Parathyroid adenoma (tissue), 2 donors: ENCODE measurements at regions not wholly inside any gene's neighbourhood (a gene's known extent, or its start where the extent isn't known, plus 50 kb on each side); places are given as distances from the start of the nearest gene placed in this dataset.

Experiments
- H2AFZ ChIP-seq: fragments of 300-600 bp; sonication (generic); one replicate; pipeline ENCODE4 v1.7.0; 2017; ENCODE audit warnings: antibody characterized with exemption, mild to moderate bottlenecking
- H3K27ac ChIP-seq: fragments of 300-600 bp; sonication (generic); one replicate; pipeline ENCODE4 v1.7.0; 2017
- H3K27me3 ChIP-seq: fragments of 300-600 bp; sonication (generic); one replicate; pipeline ENCODE4 v1.7.0; 2017; ENCODE audit warnings: low read length; ENCODE audit not compliant: control insufficient read depth, insufficient read depth
- H3K36me3 ChIP-seq: fragments of 300-600 bp; sonication (generic); one replicate; pipeline ENCODE4 v1.7.0; 2017; ENCODE audit warnings: low read length; ENCODE audit not compliant: control insufficient read depth, insufficient read depth
- H3K4me1 ChIP-seq: fragments of 300-600 bp; sonication (generic); one replicate; pipeline ENCODE4 v1.7.0; 2017; ENCODE audit warnings: control low read depth
- H3K4me2 ChIP-seq: fragments of 300-600 bp; sonication (generic); one replicate; pipeline ENCODE4 v1.7.0; 2017; ENCODE audit warnings: low read length
- H3K4me3 ChIP-seq: fragments of 300-600 bp; sonication (generic); one replicate; pipeline ENCODE4 v1.7.0; 2017; ENCODE audit warnings: low read depth, low read length
- H3K79me2 ChIP-seq: fragments of 300-600 bp; sonication (generic); one replicate; pipeline ENCODE4 v1.7.0; 2017; ENCODE audit warnings: control low read depth
- H3K9ac ChIP-seq: fragments of 300-600 bp; sonication (generic); one replicate; pipeline ENCODE4 v1.7.0; 2017; ENCODE audit warnings: mild to moderate bottlenecking
- H3K9me3 ChIP-seq: fragments of 300-600 bp; sonication (generic); one replicate; pipeline ENCODE4 v1.7.0; 2017; ENCODE audit warnings: low read length; ENCODE audit not compliant: control insufficient read depth
- TF ChIP-seq, protein P1 (sequence below): fragments of 300-600 bp; sonication (generic); IDR thresholded peaks from one replicate; pipeline ENCODE4 v1.7.0; 2017; ENCODE audit warnings: antibody characterized with exemption, mild to moderate bottlenecking
- donor health status: primary hyperparathyroidism.

DNA sequence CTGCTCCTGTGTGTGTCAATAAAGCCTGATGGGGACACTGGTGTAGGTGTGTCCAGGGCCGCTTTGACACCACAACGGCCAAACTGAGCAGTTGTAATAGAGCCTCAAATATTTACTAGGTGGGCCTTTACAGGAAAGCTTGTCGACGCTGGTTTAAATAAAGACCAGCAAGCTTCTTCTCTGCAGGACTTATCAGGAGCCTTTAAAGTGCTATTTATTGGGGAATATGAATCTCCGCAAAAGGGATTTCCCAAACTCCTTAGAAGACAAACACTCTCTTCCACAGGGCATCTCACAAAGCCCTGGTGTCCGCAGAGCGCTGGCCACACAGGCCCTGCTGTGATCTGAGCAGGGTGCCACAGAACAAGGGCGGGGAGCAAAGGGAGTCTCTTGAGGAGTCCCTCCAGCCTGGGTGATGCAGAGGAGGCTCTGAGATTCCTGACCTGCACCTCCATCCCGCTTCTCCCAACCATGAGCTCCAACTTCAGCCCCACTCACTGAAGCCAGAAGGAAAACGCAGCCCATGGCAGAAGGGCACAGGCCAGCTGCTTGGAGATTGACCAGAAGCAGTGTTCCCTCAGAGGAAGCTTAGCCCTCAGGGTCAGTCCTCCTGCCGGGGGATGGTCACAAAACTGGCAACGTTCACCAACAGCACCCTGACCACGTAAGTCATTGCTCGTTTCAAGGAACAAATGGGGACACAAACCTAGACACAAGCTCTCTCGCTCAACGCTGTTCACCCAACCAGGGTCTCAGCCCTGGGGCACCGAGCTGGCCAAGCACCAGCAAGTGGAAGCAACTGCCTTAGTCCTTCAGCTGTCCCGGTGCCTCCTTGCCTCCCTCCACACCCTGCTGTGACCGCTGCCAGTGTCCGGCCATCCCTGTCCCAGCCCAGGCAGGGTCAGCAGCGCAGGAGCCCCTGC, 129.5 kb downstream of the OAT start:
- Histone ChIP-seq H3K79me2 (no peaks in the 10 kb centered on the region), H3K4me2 (no peak overlapping the region), H3K27me3 (no peaks in the 10 kb centered on the region), H3K4me1 (no peaks in the 10 kb centered on the region), H2AFZ (no peak overlapping the region), H3K9me3 (no peaks in the 10 kb centered on the region), H3K36me3 (no peaks in the 10 kb centered on the region), H3K9ac (no peak overlapping the region), H3K27ac (no peak overlapping the region), H3K4me3 (no peak overlapping the region)
- TF ChIP-seq, protein P1, sequence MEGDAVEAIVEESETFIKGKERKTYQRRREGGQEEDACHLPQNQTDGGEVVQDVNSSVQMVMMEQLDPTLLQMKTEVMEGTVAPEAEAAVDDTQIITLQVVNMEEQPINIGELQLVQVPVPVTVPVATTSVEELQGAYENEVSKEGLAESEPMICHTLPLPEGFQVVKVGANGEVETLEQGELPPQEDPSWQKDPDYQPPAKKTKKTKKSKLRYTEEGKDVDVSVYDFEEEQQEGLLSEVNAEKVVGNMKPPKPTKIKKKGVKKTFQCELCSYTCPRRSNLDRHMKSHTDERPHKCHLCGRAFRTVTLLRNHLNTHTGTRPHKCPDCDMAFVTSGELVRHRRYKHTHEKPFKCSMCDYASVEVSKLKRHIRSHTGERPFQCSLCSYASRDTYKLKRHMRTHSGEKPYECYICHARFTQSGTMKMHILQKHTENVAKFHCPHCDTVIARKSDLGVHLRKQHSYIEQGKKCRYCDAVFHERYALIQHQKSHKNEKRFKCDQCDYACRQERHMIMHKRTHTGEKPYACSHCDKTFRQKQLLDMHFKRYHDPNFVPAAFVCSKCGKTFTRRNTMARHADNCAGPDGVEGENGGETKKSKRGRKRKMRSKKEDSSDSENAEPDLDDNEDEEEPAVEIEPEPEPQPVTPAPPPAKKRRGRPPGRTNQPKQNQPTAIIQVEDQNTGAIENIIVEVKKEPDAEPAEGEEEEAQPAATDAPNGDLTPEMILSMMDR = no peak

DNA sequence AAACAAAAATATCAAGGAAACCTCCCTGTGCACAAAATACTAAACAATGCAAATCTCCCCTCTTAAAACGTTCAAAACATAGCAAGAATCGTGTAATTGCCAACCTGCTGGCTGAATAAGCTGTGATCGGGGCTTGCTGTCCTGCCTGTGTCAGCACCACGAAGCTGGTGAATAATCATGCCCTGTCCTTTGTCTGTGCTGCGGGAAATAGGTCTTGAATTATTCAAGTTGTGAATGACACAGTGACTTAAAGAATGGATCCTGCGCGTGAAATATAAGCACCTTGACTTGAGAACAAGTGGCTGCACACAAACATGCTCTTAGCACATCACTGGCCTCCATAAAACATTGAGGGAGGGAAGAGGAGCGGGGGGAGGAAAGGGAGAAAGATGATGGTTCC, 130.2 kb downstream of the OAT start:
- no peaks in the 10 kb centered on the region for H3K4me1 ChIP-seq
- H3K9ac ChIP-seq = no peak overlapping the region
- H3K27me3 ChIP-seq = no peaks in the 10 kb centered on the region
- no peaks in the 10 kb centered on the region for H3K9me3 ChIP-seq
- H3K27ac ChIP-seq = no peak overlapping the region
- H3K4me3 ChIP-seq = no peak overlapping the region
- TF ChIP-seq, protein P1 = no peak
- no peak overlapping the region for H3K4me2 ChIP-seq
- H3K36me3 ChIP-seq = no peaks in the 10 kb centered on the region
- H2AFZ ChIP-seq = no peak overlapping the region
- no peaks in the 10 kb centered on the region for H3K79me2 ChIP-seq

DNA sequence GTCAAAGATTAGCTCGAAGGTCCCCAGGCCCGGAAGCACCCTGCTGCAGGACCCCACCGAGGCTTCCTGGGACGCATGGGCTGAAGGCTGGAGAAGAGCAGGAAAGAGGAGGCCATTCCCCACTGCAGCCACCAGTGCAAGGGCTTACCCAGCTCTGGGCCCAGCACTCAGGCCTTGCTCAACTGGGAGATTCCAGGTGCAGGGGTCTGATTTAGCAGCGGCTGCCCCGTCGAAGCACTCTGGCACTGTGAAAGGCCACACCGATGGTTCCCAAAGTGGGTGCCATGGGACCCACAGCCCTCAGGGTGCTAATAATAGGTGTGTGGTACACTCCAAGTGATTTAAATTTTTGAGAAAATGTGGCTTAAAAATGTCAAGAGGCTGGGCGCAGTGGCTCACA, 130.9 kb downstream of the OAT start:
- Histone ChIP-seq H3K4me1 (no peaks in the 10 kb centered on the region), H3K9ac (no peak overlapping the region), H3K4me2 (no peak overlapping the region), H2AFZ (no peak overlapping the region), H3K4me3 (no peak overlapping the region), H3K36me3 (no peaks in the 10 kb centered on the region), H3K79me2 (no peaks in the 10 kb centered on the region), H3K9me3 (no peaks in the 10 kb centered on the region), H3K27ac (no peak overlapping the region), H3K27me3 (no peaks in the 10 kb centered on the region)
- TF ChIP-seq, protein P1 = no peak

DNA sequence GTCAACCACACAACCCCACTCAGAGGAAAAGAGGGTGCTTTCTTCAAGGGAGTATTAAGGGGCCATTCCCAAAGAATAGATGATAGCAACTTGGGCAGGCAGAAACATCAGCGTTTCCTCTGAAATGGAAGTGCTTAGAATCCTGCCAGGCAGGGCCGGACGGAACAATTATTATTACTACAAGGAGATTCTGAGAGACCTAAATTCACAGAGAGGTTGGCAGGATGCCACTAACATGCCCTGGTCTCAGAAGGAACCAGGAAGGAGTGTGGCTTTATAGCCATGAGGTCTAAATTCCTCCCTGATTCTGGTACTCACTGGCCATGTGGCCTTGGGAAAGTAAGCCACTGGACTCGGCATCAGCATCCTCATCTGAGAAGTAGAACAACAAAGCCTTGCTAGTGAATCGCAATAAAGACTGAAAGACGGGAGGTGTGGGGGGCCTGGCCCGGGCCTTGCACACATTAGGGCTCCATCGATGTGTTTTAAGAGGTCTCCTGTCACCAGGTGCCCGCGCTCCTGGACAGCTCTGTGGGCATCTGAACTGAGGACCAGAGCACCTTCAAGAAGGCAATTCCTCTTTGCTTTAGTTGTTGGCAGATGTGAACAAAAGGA, 131.5 kb downstream of the OAT start:
- H3K79me2 ChIP-seq = no peaks in the 10 kb centered on the region
- no peaks in the 10 kb centered on the region for H3K9me3 ChIP-seq
- H3K36me3 ChIP-seq = no peaks in the 10 kb centered on the region
- no peak overlapping the region for H2AFZ ChIP-seq
- no peak overlapping the region for H3K4me3 ChIP-seq
- no peaks in the 10 kb centered on the region for H3K4me1 ChIP-seq
- H3K27ac ChIP-seq = no peak overlapping the region
- H3K4me2 ChIP-seq = no peak overlapping the region
- no peak overlapping the region for H3K9ac ChIP-seq
- TF ChIP-seq, protein P1 = no peak
- H3K27me3 ChIP-seq = no peaks in the 10 kb centered on the region
